CD1c-positive myeloid dendritic cell (primary cell): ENCODE measurements at regions not wholly inside any gene's neighbourhood (a gene's known extent, or its start where the extent isn't known, plus 50 kb on each side); places are given as distances from the start of the nearest gene placed in this dataset.
"Not testable (repeated sequence)": the region's sequence is repeated elsewhere in the genome, so short reads cannot be mapped to it uniquely, and the experiment has no call there.

Source experiments
- DNase-seq: peaks from one replicate; pipeline ENCODE4 v3.0.0-alpha.2; 2016; ENCODE audit errors: extremely low spot score

- no peak for DNase-seq
Observed at GRCh38 chr4:55251342-55251741, 94.7 kb upstream of the SRD5A3 start.

- no peak for DNase-seq
Observed at GRCh38 chr4:55251896-55252295, 94.1 kb upstream of the SRD5A3 start.

GRCh38 chr4:55253948-55254593 lies 92.0 kb upstream of the SRD5A3 start:
- no peak for DNase-seq

GRCh38 chr4:55255179-55255578 lies 90.9 kb upstream of the SRD5A3 start:
- DNase-seq = no peak

DNA sequence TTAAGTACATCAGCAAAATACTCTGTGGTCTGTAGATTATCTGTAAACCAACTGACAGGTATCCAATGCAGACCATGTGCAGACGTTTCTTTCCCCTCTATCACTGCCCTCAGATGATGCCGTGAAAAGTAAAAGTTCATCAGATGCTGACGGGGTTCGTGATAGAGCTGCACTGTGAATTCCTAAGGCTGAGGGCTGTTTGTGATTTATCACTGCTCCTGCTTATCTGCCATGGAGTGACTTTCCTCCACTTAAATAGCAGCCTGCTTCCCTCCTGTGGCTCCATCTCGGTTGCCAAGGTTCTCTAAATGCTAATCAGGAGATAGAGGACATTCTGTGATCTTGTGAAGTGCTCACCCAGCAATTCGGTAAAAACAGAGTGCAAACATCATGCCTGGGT lies 89.3 kb upstream of the SRD5A3 start:
- no peak for DNase-seq

DNA sequence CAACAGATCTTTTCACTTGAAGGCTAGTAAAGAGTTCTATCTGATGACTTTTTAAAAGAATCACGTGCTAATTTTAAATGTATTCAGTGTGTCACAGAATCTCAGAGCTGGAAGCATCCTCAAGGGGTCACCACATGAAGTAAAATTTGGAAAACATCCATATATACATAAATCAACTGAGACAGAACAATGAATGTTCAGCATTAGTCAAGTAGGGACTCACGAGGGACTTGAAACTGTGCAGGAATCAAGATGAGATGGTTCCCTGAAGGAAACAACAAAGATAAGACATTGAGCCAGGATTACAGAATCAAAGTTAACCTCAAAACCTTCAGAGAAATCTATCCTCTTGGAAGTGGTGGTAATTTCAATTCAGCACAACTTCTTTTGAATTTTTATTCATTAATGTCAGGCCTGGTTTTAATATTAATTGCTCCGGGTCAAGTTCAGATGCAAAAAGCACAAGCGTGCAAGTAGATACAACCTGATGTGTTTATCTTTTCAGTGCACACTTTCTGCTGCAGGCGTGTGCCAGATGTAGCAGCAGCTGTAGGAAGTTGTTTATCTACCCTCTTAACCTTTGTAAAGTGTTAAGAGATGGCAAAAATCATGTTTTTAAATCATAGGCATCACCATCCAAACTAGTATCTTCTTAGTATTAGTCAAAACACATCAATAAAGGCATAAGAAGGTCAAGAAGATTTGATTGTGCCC lies 87.7 kb upstream of the SRD5A3 start:
- DNase-seq = no peak

GRCh38 chr4:55259294-55259693 lies 86.7 kb upstream of the SRD5A3 start:
- no peak for DNase-seq

DNA sequence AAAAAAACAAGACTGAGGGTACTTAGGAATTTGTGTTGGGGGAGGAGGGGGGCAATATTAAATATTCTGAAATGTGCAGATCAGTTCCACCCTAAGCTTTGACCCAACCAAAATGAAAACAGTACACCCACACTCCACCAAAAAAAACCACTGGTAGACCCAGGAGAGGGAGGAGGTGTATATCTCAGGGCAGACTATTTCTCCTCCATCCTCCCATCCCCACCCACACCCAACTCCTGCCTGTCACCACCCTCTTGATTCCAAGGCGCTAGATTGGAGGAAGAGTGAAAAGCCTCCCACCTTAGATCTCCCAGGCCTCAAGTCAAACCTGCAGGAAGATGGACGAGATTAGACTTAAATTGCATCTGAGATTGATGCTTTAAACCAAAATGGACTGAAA lies 76.6 kb upstream of the SRD5A3 start:
- no peak for DNase-seq

GRCh38 chr4:55269995-55270394 lies 76.0 kb upstream of the SRD5A3 start:
- DNase-seq = no peak

- no peak for DNase-seq
Observed at GRCh38 chr4:55270481-55270880, 75.6 kb upstream of the SRD5A3 start.

DNA sequence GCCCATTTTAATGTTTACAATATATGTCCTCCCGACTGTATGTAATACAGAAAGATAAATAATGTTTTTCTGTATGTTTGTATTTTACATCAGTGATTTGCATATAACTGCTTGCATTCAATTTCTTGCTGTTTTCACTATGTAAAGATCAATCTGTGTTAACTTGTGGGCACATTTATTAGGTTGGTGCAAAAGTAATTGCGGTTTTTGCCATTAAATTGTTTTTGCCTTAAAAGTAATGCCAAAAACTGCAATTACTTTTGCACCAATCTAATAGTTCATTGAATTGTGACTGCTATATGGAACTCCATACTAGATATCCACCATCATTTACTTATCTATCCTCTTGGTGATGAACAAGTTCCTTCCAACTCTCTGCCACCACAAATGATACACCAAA lies 73.9 kb upstream of the SRD5A3 start:
- no peak for DNase-seq

- DNase-seq = no peak
Observed at GRCh38 chr4:55272589-55272988, 73.5 kb upstream of the SRD5A3 start.

DNA sequence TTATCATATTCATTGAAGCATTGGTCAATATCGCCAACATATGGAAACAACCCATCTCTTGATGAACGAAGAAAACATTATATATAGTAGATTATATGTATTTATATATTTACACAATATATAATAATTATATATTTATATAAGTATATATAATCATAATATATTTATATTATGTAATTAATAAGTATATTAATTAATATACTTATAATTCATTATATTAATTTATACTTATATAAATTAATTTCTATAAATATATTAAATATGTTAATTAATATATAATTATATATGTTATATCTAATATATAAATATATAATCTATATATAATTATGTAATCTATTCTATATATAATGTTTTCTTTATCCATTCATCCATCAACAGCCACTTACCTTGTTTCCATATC lies 69.0 kb upstream of the SRD5A3 start:
- no peak for DNase-seq

- DNase-seq = no peak
Observed at GRCh38 chr4:55278316-55278715, 67.7 kb upstream of the SRD5A3 start.

- not testable (repeated sequence) for DNase-seq
Observed at GRCh38 chr4:55280474-55280873, 65.6 kb upstream of the SRD5A3 start.

- not testable (repeated sequence) for DNase-seq
Observed at GRCh38 chr4:55281118-55281683, 64.8 kb upstream of the SRD5A3 start.

DNA sequence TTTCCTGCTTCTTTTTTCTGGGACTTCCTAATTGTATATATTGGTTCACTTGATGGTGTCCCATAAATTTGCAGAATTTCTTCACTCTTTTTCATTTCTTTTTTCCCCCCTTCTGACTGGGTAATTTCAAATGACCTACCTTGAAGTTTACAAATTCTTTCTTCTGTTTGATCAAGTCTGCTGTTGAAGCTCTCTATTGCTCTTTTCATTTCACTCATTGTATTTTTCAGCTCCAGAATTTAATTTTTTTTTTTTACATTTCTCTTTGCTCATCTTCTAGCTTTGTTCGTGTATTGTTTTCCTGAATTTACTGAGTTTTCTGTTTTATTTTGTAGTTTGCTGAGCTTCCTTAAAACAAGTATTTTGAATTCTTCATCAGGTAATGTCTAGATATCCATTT lies 61.7 kb upstream of the SRD5A3 start:
- no peak for DNase-seq

- no peak for DNase-seq
Observed at GRCh38 chr4:55291227-55291640, 54.8 kb upstream of the SRD5A3 start.

GRCh38 chr4:55296096-55296495 lies 49.9 kb upstream of the SRD5A3 start:
- DNase-seq = no peak
